ENCODE measurements at regions not wholly inside any gene's neighbourhood (a gene's known extent, or its start where the extent isn't known, plus 50 kb on each side); places are given as distances from the start of the nearest gene placed in this dataset.

GRCh38 chr3:96677156-96677555 lies 137.2 kb upstream of the EPHA6 start:
- DNase-seq = no peak
- Histone ChIP-seq H3K36me3 (ENCODE audit: control insufficient read depth, insufficient read depth, low read length) (no peaks in the 10 kb centered on the region), H3K27ac (ENCODE audit: low read length) (no peak overlapping the region), H3K4me3 (ENCODE audit: low read length) (no peak overlapping the region), H3K27me3 (ENCODE audit: control insufficient read depth, insufficient read depth, low read length) (no peaks in the 10 kb centered on the region), H3K9me3 (replicated peaks; ENCODE audit: control insufficient read depth, low read depth, low read length) (no peaks in the 10 kb centered on the region), H3K4me1 (ENCODE audit: control insufficient read depth, insufficient read depth, low read length) (no peaks in the 10 kb centered on the region)
- WGBS (ENCODE audit: insufficient coverage) = no CpG with 5 or more reads among the region's 1 CpG

DNA sequence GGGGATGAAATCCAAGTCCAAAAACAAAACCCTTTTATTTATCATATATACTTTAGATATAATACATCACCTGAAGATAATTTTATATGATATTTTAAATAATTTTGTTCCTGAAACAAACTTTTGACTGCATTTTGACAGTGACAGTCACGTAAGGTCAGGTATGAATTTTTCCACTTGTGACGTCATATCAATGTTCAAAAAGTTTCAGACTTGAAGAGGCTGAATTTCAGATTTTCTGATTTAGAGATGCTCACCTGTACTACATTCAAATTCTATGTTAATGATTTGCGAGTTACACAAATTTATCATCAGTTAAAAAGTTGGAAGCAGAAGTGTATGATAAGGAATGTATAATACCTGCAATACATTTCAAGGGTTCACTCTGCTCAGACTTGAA lies 136.1 kb upstream of the EPHA6 start:
- DNase-seq = no peak
- H3K27me3 ChIP-seq (ENCODE audit: control insufficient read depth, insufficient read depth, low read length) = no peaks in the 10 kb centered on the region
- no peak overlapping the region for H3K4me3 ChIP-seq (ENCODE audit: low read length)
- no peak overlapping the region for H3K27ac ChIP-seq (ENCODE audit: low read length)
- no peaks in the 10 kb centered on the region for H3K9me3 ChIP-seq (replicated peaks; ENCODE audit: control insufficient read depth, low read depth, low read length)
- no peaks in the 10 kb centered on the region for H3K36me3 ChIP-seq (ENCODE audit: control insufficient read depth, insufficient read depth, low read length)
- WGBS (ENCODE audit: insufficient coverage) = no CpG with 5 or more reads among the region's 3 CpGs
- H3K4me1 ChIP-seq (ENCODE audit: control insufficient read depth, insufficient read depth, low read length) = no peaks in the 10 kb centered on the region

GRCh38 chr3:96700322-96701315 lies 113.8 kb upstream of the EPHA6 start:
- H3K27ac ChIP-seq (ENCODE audit: low read length) = no peak overlapping the region
- H3K4me1 ChIP-seq (ENCODE audit: control insufficient read depth, insufficient read depth, low read length) = no peaks in the 10 kb centered on the region
- H3K4me3 ChIP-seq (ENCODE audit: low read length) = no peak overlapping the region
- H3K9me3 ChIP-seq (replicated peaks; ENCODE audit: control insufficient read depth, low read depth, low read length) = peaks cover 24% of the 10 kb centered on the region
- no peaks in the 10 kb centered on the region for H3K27me3 ChIP-seq (ENCODE audit: control insufficient read depth, insufficient read depth, low read length)
- no peak for DNase-seq
- WGBS (ENCODE audit: insufficient coverage) = 55% methylated on average over 1 of the region's 5 CpGs
- H3K36me3 ChIP-seq (ENCODE audit: control insufficient read depth, insufficient read depth, low read length) = no peaks in the 10 kb centered on the region

GRCh38 chr3:96705895-96706294 lies 108.5 kb upstream of the EPHA6 start:
- no CpG with 5 or more reads among the region's 2 CpGs for WGBS (ENCODE audit: insufficient coverage)
- no peak for DNase-seq
- Histone ChIP-seq H3K4me3 (ENCODE audit: low read length) (no peak overlapping the region), H3K9me3 (replicated peaks; ENCODE audit: control insufficient read depth, low read depth, low read length) (peaks cover 10% of the 10 kb centered on the region), H3K36me3 (ENCODE audit: control insufficient read depth, insufficient read depth, low read length) (no peaks in the 10 kb centered on the region), H3K4me1 (ENCODE audit: control insufficient read depth, insufficient read depth, low read length) (no peaks in the 10 kb centered on the region), H3K27ac (ENCODE audit: low read length) (no peak overlapping the region), H3K27me3 (ENCODE audit: control insufficient read depth, insufficient read depth, low read length) (no peaks in the 10 kb centered on the region)

DNA sequence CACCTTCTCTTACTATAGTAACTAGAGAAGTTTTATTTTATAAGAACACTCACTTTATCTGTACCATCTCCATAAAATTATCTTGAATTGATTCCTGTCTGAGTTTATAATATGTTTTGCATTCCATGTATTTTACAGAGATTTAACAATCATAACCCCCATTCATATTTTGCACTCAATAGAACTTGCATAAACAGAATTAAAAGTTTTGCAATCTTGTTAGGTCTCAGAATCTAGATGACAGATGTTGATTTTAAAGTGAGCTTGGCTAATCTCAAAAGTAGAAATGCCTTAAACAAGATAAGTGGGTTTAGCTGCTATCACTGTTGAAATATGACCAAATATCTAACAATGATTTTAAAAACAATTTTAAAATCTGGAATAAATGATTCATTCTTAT lies 107.9 kb upstream of the EPHA6 start:
- Histone ChIP-seq H3K27ac (ENCODE audit: low read length) (no peak overlapping the region), H3K27me3 (ENCODE audit: control insufficient read depth, insufficient read depth, low read length) (no peaks in the 10 kb centered on the region), H3K4me3 (ENCODE audit: low read length) (no peak overlapping the region), H3K4me1 (ENCODE audit: control insufficient read depth, insufficient read depth, low read length) (no peaks in the 10 kb centered on the region), H3K36me3 (ENCODE audit: control insufficient read depth, insufficient read depth, low read length) (no peaks in the 10 kb centered on the region), H3K9me3 (replicated peaks; ENCODE audit: control insufficient read depth, low read depth, low read length) (peaks cover 8% of the 10 kb centered on the region)
- DNase-seq = no peak

- no peak for DNase-seq
- H3K27me3 ChIP-seq (ENCODE audit: control insufficient read depth, insufficient read depth, low read length) = no peaks in the 10 kb centered on the region
- H3K4me1 ChIP-seq (ENCODE audit: control insufficient read depth, insufficient read depth, low read length) = no peaks in the 10 kb centered on the region
- H3K9me3 ChIP-seq (replicated peaks; ENCODE audit: control insufficient read depth, low read depth, low read length) = no peaks in the 10 kb centered on the region
- no peak overlapping the region for H3K4me3 ChIP-seq (ENCODE audit: low read length)
- H3K36me3 ChIP-seq (ENCODE audit: control insufficient read depth, insufficient read depth, low read length) = no peaks in the 10 kb centered on the region
- no CpG with 5 or more reads among the region's 2 CpGs for WGBS (ENCODE audit: insufficient coverage)
- no peak overlapping the region for H3K27ac ChIP-seq (ENCODE audit: low read length)
These were observed 102.6 kb upstream of the EPHA6 start for GRCh38 chr3:96711816-96712215.

DNA sequence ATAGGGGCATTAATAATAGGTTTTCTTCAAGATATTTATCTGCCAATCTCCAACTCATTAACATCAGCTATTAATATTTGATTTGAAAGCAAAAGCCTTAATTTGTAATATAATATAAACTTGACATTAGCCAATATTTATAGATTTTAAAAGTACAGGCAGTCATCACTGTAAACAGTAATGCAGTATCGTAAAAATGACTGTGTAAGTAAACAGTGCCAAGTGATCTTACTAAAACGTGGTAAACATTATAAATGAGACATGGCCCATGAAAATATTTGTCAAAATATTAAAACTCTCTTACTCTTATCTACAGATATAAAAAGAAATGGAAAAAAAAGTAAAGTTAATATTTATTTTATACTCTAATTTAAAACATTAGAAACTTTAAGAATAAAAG lies 101.6 kb upstream of the EPHA6 start:
- DNase-seq = no peak
- Histone ChIP-seq H3K9me3 (replicated peaks; ENCODE audit: control insufficient read depth, low read depth, low read length) (no peaks in the 10 kb centered on the region), H3K27ac (ENCODE audit: low read length) (no peak overlapping the region), H3K36me3 (ENCODE audit: control insufficient read depth, insufficient read depth, low read length) (no peaks in the 10 kb centered on the region), H3K27me3 (ENCODE audit: control insufficient read depth, insufficient read depth, low read length) (no peaks in the 10 kb centered on the region), H3K4me1 (ENCODE audit: control insufficient read depth, insufficient read depth, low read length) (no peaks in the 10 kb centered on the region), H3K4me3 (ENCODE audit: low read length) (no peak overlapping the region)
- no CpG with 5 or more reads among the region's 2 CpGs for WGBS (ENCODE audit: insufficient coverage)

- Histone ChIP-seq H3K4me3 (ENCODE audit: low read length) (no peak overlapping the region), H3K36me3 (ENCODE audit: control insufficient read depth, insufficient read depth, low read length) (no peaks in the 10 kb centered on the region), H3K9me3 (replicated peaks; ENCODE audit: control insufficient read depth, low read depth, low read length) (peaks cover 4% of the 10 kb centered on the region), H3K4me1 (ENCODE audit: control insufficient read depth, insufficient read depth, low read length) (no peaks in the 10 kb centered on the region), H3K27ac (ENCODE audit: low read length) (no peak overlapping the region), H3K27me3 (ENCODE audit: control insufficient read depth, insufficient read depth, low read length) (no peaks in the 10 kb centered on the region)
- WGBS (ENCODE audit: insufficient coverage) = no CpG with 5 or more reads among the region's 3 CpGs
- DNase-seq = no peak
These were observed 94.5 kb upstream of the EPHA6 start for GRCh38 chr3:96719921-96720320.

DNA sequence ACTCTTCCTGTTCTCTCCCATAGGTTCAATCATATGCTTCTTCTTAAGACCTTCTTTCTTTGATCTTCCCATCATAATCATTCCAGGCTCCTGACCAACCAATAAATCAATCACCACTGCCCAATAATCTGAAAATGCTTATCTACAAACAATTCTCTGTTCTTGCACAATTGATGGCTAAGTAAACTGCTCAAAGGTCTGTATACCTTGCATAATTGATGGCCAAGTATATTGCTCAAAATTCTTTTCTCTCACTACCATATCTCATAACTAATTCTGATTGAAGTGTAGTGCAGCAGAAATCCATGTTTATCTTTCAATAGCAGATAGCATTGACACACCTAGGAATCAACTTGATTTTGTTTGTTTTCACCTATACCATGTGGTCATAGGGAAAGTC lies 83.4 kb upstream of the EPHA6 start:
- Histone ChIP-seq H3K27me3 (ENCODE audit: control insufficient read depth, insufficient read depth, low read length) (no peaks in the 10 kb centered on the region), H3K4me3 (ENCODE audit: low read length) (no peak overlapping the region), H3K36me3 (ENCODE audit: control insufficient read depth, insufficient read depth, low read length) (no peaks in the 10 kb centered on the region), H3K4me1 (ENCODE audit: control insufficient read depth, insufficient read depth, low read length) (no peaks in the 10 kb centered on the region), H3K9me3 (replicated peaks; ENCODE audit: control insufficient read depth, low read depth, low read length) (no peaks in the 10 kb centered on the region), H3K27ac (ENCODE audit: low read length) (no peak overlapping the region)
- no peak for DNase-seq

DNA sequence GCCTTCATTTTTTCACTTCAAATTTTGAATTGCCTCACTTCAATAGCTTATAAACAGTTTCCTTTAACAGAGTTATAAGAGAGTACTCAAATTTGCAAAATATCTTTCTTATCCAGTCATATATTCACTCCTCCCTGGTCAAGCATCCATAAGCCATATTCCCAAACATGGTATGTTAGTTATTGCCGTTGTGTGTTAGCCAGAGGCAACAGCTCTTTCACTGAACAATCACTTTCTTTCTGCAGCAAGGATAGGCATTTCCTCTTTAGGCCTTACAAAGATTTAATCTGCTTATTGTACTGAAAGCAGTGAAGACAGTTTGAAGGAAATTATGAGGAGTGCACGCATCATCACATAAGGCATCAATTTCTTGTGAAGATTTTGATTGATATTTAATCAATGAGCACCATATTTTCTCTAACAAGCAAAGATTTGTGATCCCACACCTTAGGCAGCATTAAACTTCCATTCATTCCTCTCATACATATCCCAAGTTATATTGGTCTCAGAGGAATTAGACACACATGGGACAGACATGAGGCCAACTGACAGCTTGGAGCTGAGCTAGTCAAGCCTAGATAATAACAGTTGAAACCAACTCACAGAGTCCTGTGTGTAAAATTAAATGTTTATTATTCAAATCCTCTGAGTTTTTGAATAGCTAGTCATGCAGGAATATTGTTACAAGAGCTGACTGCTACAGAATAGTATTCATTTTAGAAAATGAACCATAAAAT lies 80.0 kb upstream of the EPHA6 start:
- no peaks in the 10 kb centered on the region for H3K27me3 ChIP-seq (ENCODE audit: control insufficient read depth, insufficient read depth, low read length)
- no peak for DNase-seq

More for the DNA sequence above, 80.0 kb upstream of the EPHA6 start:
- Histone ChIP-seq H3K27ac (ENCODE audit: low read length) (no peak overlapping the region), H3K9me3 (replicated peaks; ENCODE audit: control insufficient read depth, low read depth, low read length) (no peaks in the 10 kb centered on the region), H3K4me3 (ENCODE audit: low read length) (no peak overlapping the region), H3K4me1 (ENCODE audit: control insufficient read depth, insufficient read depth, low read length) (no peaks in the 10 kb centered on the region), H3K36me3 (ENCODE audit: control insufficient read depth, insufficient read depth, low read length) (no peaks in the 10 kb centered on the region)
- WGBS (ENCODE audit: insufficient coverage) = no CpG with 5 or more reads among the region's 2 CpGs
